ENCODE measurements at regions not wholly inside any gene's neighbourhood (a gene's known extent, or its start where the extent isn't known, plus 50 kb on each side); places are given as distances from the start of the nearest gene placed in this dataset.
"Not testable (repeated sequence)": the region's sequence is repeated elsewhere in the genome, so short reads cannot be mapped to it uniquely, and the experiment has no call there.

DNA sequence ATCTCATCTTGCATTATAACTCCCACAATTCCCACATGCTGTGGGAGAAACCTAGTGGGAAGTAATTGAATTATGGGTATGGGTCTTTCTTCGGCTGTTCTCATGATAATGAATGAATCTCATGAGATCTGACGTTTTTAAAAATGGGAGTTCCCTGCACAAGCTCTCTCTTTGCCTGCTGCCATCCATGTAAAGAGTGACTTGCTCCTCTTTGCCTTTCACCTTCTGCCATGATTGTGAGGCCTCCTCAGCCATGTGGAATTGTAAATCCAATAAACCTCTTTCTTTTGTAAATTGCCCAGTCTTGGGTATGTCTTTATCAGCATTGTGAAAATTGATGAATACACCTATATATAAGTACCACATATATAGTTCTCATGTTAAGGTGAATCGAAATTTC is 961.7 kb upstream of the COX7C start:
- no peaks in the 10 kb centered on the region for H3K4me1 ChIP-seq
- H3K36me3 ChIP-seq (ENCODE audit: insufficient read depth in 1 of 2, low read depth in 1 of 2) = no peaks in the 10 kb centered on the region
- intact Hi-C loops (cut with DNase I) = no loop called here
- no peaks in the 10 kb centered on the region for H3K9me3 ChIP-seq
- H3K27ac ChIP-seq = no peak overlapping the region
- H3K27me3 ChIP-seq (ENCODE audit: insufficient read depth in 3 of 3, low read length in 2 of 3) = no peaks in the 10 kb centered on the region
- 62 to 68% (median 64%) methylated on average over 3 of the region's 3 CpGs for WGBS, 3 donors
- no peak overlapping the region for H3K4me3 ChIP-seq
- DNase-seq = no peak
- no peak for ATAC-seq
- TF ChIP-seq, protein P1, sequence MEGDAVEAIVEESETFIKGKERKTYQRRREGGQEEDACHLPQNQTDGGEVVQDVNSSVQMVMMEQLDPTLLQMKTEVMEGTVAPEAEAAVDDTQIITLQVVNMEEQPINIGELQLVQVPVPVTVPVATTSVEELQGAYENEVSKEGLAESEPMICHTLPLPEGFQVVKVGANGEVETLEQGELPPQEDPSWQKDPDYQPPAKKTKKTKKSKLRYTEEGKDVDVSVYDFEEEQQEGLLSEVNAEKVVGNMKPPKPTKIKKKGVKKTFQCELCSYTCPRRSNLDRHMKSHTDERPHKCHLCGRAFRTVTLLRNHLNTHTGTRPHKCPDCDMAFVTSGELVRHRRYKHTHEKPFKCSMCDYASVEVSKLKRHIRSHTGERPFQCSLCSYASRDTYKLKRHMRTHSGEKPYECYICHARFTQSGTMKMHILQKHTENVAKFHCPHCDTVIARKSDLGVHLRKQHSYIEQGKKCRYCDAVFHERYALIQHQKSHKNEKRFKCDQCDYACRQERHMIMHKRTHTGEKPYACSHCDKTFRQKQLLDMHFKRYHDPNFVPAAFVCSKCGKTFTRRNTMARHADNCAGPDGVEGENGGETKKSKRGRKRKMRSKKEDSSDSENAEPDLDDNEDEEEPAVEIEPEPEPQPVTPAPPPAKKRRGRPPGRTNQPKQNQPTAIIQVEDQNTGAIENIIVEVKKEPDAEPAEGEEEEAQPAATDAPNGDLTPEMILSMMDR (IDR thresholded peaks at IDR 0.05) = no peak

DNA sequence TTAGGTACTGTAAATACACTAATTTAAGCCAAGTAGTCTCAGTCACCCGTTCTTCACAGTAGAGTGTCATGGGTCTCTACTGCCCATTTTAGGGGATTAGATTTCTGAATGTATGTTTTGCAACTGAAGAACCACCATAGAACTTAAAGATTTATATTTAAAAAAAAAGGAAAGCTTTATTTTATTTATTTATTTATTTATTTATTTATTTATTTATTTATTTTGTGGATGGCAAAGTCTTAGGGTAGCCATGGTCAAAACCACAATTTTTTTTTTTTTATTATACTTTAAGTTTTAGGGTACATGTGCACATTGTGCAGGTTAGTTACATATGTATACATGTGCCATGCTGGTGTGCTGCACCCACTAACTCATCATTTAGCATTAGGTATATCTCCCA is 960.4 kb upstream of the COX7C start:
- ATAC-seq; DNase-seq; H3K27ac ChIP-seq; H3K4me3 ChIP-seq; H3K27me3 ChIP-seq (ENCODE audit: insufficient read depth in 3 of 3, low read length in 2 of 3); intact Hi-C loops (cut with DNase I); H3K4me1 ChIP-seq; H3K9me3 ChIP-seq; H3K36me3 ChIP-seq (ENCODE audit: insufficient read depth in 1 of 2, low read depth in 1 of 2): not testable (repeated sequence)
- 83 to 92% (median 91%) methylated on average over 1 of the region's 1 CpG for WGBS, 3 donors

DNA sequence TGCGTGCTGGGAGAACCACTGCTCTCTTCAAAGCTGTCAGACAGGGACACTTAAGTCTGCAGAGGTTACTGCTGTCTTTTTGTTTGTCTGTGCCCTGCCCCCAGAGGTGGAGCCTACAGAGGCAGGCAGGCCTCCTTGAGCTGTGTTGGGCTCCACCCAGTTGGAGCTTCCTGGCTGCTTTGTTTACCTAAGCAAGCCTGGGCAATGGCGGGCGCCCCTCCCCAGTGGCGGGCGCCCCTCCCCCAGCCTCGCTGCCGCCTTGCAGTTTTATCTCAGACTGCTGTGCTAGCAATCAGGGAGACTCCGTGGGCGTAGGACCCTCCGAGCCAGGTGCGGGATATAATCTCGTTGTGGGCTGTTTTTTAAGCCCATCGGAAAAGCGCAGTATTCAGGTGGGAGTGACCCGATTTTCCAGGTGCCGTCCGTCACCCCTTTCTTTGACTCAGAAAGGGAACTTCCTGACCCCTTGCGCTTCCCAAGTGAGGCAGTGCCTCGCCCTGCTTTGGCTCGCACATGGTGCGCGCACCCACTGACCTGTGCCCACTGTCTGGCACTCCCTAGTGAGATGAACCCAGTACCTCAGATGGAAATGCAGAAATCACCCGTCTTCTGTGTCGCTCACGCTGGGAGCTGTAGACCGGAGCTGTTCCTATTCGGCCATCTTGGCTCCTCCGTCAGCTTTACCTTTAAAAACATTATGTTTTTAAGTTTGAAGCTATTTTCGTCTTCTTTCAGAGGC is 954.6 kb upstream of the COX7C start:
- H3K36me3 ChIP-seq (ENCODE audit: insufficient read depth in 1 of 2, low read depth in 1 of 2); H3K27ac ChIP-seq; H3K9me3 ChIP-seq; ATAC-seq; H3K27me3 ChIP-seq (ENCODE audit: insufficient read depth in 3 of 3, low read length in 2 of 3); H3K4me1 ChIP-seq; H3K4me3 ChIP-seq; DNase-seq; intact Hi-C loops (cut with DNase I): not testable (repeated sequence)
- WGBS, 3 donors = 90 to 93% (median 92%) methylated on average over 18 to 24 of the region's 29 CpGs

DNA sequence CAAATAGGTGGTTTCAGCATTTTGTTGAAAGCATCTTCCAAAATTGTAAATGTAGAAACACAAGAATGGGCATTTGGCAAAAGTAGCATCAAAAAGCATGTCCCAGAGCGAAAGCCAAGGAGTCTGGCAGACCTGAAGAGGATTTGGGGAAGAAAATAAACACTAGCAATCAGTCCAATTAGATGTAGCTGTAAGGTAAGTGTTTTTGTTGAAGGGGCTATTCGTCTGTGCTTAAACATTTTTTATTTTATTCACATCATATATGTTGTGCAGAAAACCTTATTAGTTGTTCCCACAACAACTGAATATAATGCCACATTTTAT is 954.1 kb upstream of the COX7C start:
- H3K27me3 ChIP-seq (ENCODE audit: insufficient read depth in 3 of 3, low read length in 2 of 3) = no peaks in the 10 kb centered on the region
- no peaks in the 10 kb centered on the region for H3K4me1 ChIP-seq
- ATAC-seq (no peak), DNase-seq (no peak)
- H3K36me3 ChIP-seq (ENCODE audit: insufficient read depth in 1 of 2, low read depth in 1 of 2) = no peaks in the 10 kb centered on the region
- intact Hi-C loops (cut with DNase I) = no loop called here
- 62 to 74% (median 66%) methylated on average over 2 of the region's 2 CpGs for WGBS, 3 donors
- H3K4me3 ChIP-seq = no peak overlapping the region
- TF ChIP-seq, protein P1 (IDR thresholded peaks at IDR 0.05) = no peak
- H3K27ac ChIP-seq = no peak overlapping the region
- H3K9me3 ChIP-seq = no peaks in the 10 kb centered on the region

DNA sequence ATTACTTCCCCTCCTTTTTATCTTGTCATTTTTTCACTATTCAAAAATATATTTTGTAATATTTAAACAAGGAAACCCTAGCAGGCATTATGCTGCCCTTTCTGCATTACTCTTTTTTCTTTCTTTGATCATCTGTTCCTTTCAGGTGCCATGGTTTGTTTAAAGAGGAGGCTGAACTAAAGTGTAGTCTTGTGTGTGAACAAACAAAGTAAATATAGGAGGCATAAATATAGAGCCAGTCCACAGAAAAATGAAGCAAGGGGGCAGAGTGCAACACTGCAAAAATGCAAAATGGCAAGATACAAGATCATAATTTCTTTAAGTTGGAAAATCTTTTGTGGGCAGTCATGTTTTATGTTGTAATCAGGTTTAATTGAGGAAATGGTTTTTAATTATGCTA is 947.3 kb upstream of the COX7C start:
- TF ChIP-seq, protein P1 (IDR thresholded peaks at IDR 0.05) = no peak
- Histone ChIP-seq H3K4me1 (no peaks in the 10 kb centered on the region), H3K4me3 (no peak overlapping the region), H3K36me3 (ENCODE audit: insufficient read depth in 1 of 2, low read depth in 1 of 2) (no peaks in the 10 kb centered on the region), H3K9me3 (no peaks in the 10 kb centered on the region), H3K27ac (no peak overlapping the region), H3K27me3 (ENCODE audit: insufficient read depth in 3 of 3, low read length in 2 of 3) (no peaks in the 10 kb centered on the region)
- ATAC-seq (no peak), DNase-seq (no peak)
- intact Hi-C loops (cut with DNase I) = no loop called here

All from psoas muscle (tissue), 7 donors.